HEK293 (cell line): ENCODE measurements at regions not wholly inside any gene's neighbourhood (a gene's known extent, or its start where the extent isn't known, plus 50 kb on each side); places are given as distances from the start of the nearest gene placed in this dataset.

Experiments
- CTCF ChIA-PET: fragments of 350-600 bp; formaldehyde crosslinking; extraction: SDS; loops from one replicate; lab custom pipeline; 2021; ENCODE audit warnings: antibody characterized with exemption; lab: Yijun Ruan, JAX
- POLR2A ChIA-PET: fragments of 300-600 bp; formaldehyde crosslinking; extraction: SDS; loops from one replicate; lab custom pipeline; 2020; ENCODE audit warnings: antibody characterized with exemption, inconsistent platforms; lab: Yijun Ruan, JAX
- H3K27ac ChIP-seq: fragments of 200-500 bp; sonication (Bioruptor generic); 2 replicates; pipeline ENCODE4 v1.5.1; 2014; ENCODE audit warnings: low read depth, low read length, control low read depth, inconsistent platforms; ENCODE audit errors: extremely low read depth
- H3K36me3 ChIP-seq, 2 experiments: fragments of 200-500 bp in 1 of 2; sonication (Bioruptor generic) in 1 of 2; 1 replicate in 1 of 2; 2 replicates in 1 of 2; pipeline ENCODE4 v1.5.1; 2014 to 2017; ENCODE audit warnings: inconsistent platforms in 2 of 2, low read length in 2 of 2; ENCODE audit not compliant: control insufficient read depth in 2 of 2, insufficient read depth in 1 of 2
- H3K4me1 ChIP-seq: fragments of 200-500 bp; sonication (Bioruptor generic); 2 replicates; pipeline ENCODE4 v1.5.1; 2014; ENCODE audit warnings: mild to moderate bottlenecking, low read length, inconsistent platforms; ENCODE audit not compliant: control insufficient read depth, insufficient read depth
- H3K4me3 ChIP-seq: 2 replicates; pipeline ENCODE4 v1.5.1; 2011; ENCODE audit warnings: low read depth, mild to moderate bottlenecking, control low read depth, low read length, moderate library complexity
- H3K9me3 ChIP-seq: fragments of 200-500 bp; sonication (Bioruptor generic); 2 replicates; pipeline ENCODE4 v1.5.1; 2014; ENCODE audit warnings: low read depth, low read length, inconsistent platforms; ENCODE audit not compliant: control insufficient read depth, insufficient read depth
- HOXD13 ChIP-seq: sonication (generic); formaldehyde crosslinking; IDR thresholded peaks from 2 replicates; pipeline ENCODE4 v1.8.0; 2022; ENCODE audit warnings: missing genetic modification reagents, borderline replicate concordance
- KLF1 ChIP-seq: fragments of 450-650 bp; formaldehyde crosslinking; IDR thresholded peaks from 2 replicates; pipeline ENCODE4 v1.5.1; 2016; ENCODE audit warnings: missing biosample characterization, missing genetic modification characterization
- SCRT1 ChIP-seq: fragments of 450-650 bp; formaldehyde crosslinking; IDR thresholded peaks from 2 replicates; pipeline ENCODE4 v1.5.1; 2016; ENCODE audit warnings: missing biosample characterization, missing genetic modification characterization, borderline replicate concordance
- TCF7L2 ChIP-seq: IDR thresholded peaks from 2 replicates; pipeline ENCODE4 v1.6.1; 2011; ENCODE audit warnings: low read depth, mild to moderate bottlenecking, inconsistent platforms, low read length, moderate library complexity, borderline replicate concordance
- TRIM28 ChIP-seq: IDR thresholded peaks from 2 replicates; pipeline ENCODE4 v1.6.1; 2011; ENCODE audit warnings: low read length, control low read depth, borderline replicate concordance
- ZBTB21 ChIP-seq: fragments of 450-650 bp; formaldehyde crosslinking; IDR thresholded peaks from 2 replicates; pipeline ENCODE4 v1.5.1; 2017; ENCODE audit warnings: missing biosample characterization, missing genetic modification characterization
- ZNF174 ChIP-seq: fragments of 450-650 bp; formaldehyde crosslinking; IDR thresholded peaks from 2 replicates; pipeline ENCODE4 v1.5.0; 2017; ENCODE audit warnings: missing biosample characterization, mild to moderate bottlenecking, missing genetic modification characterization
- ZNF2 ChIP-seq: fragments of 450-650 bp; formaldehyde crosslinking; IDR thresholded peaks from 2 replicates; pipeline ENCODE4 v1.5.1; 2016; ENCODE audit warnings: missing biosample characterization, missing genetic modification characterization
- ZNF302 ChIP-seq: fragments of 450-650 bp; formaldehyde crosslinking; IDR thresholded peaks from 2 replicates; pipeline ENCODE4 v1.5.1; 2016; ENCODE audit warnings: missing biosample characterization, missing genetic modification characterization, low read depth
- ZNF521 ChIP-seq: fragments of 450-650 bp; formaldehyde crosslinking; IDR thresholded peaks from 2 replicates; pipeline ENCODE4 v1.5.1; 2017; ENCODE audit warnings: missing biosample characterization, mild to moderate bottlenecking, missing genetic modification characterization
- ZNF529 ChIP-seq: fragments of 450-650 bp; formaldehyde crosslinking; IDR thresholded peaks from 2 replicates; pipeline ENCODE4 v1.5.1; 2017; ENCODE audit warnings: missing genetic modification characterization, missing biosample characterization; ENCODE audit not compliant: insufficient replicate concordance
- ZNF555 ChIP-seq: fragments of 450-650 bp; formaldehyde crosslinking; conservative IDR thresholded peaks from 2 replicates; pipeline ENCODE4 v1.5.1; 2017; ENCODE audit warnings: missing biosample characterization, mild to moderate bottlenecking, missing genetic modification characterization, inconsistent platforms
- ZNF670 ChIP-seq: fragments of 450-650 bp; formaldehyde crosslinking; IDR thresholded peaks from 2 replicates; pipeline ENCODE4 v1.5.1; 2016; ENCODE audit warnings: missing biosample characterization, missing genetic modification characterization, low read depth
- ZNF830 ChIP-seq: fragments of 450-650 bp; IDR thresholded peaks from 2 replicates; pipeline ENCODE4 v1.5.0; 2018; ENCODE audit warnings: missing biosample characterization, missing genetic modification characterization, low read depth, mild to moderate bottlenecking, moderate library complexity
- ZSCAN16 ChIP-seq: fragments of 450-650 bp; formaldehyde crosslinking; IDR thresholded peaks from 2 replicates; pipeline ENCODE4 v1.5.1; 2016; ENCODE audit warnings: missing biosample characterization, missing genetic modification characterization
- TF ChIP-seq, protein P1 (sequence below): fragments of 450-650 bp; formaldehyde crosslinking; IDR thresholded peaks from 2 replicates; pipeline ENCODE4 v1.5.1; 2017; ENCODE audit warnings: missing biosample characterization, missing genetic modification characterization
- TF ChIP-seq, protein P2 (sequence below): fragments of 450-650 bp; IDR thresholded peaks from 2 replicates; pipeline ENCODE4 v1.5.1; 2018; ENCODE audit warnings: missing biosample characterization, missing genetic modification characterization
- TF ChIP-seq, protein P3 (sequence below): fragments of 450-650 bp; formaldehyde crosslinking; IDR thresholded peaks from 2 replicates; pipeline ENCODE4 v1.5.1; 2016; ENCODE audit warnings: missing biosample characterization, missing genetic modification characterization
- TF ChIP-seq, protein P4 (sequence below): fragments of 450-650 bp; formaldehyde crosslinking; IDR thresholded peaks from 2 replicates; pipeline ENCODE4 v1.5.1; 2016; ENCODE audit warnings: missing biosample characterization, missing genetic modification characterization
- TF ChIP-seq, protein P5 (sequence below): fragments of 450-650 bp; formaldehyde crosslinking; IDR thresholded peaks from 2 replicates; pipeline ENCODE4 v1.5.1; 2017; ENCODE audit warnings: missing biosample characterization, missing genetic modification characterization

DNA sequence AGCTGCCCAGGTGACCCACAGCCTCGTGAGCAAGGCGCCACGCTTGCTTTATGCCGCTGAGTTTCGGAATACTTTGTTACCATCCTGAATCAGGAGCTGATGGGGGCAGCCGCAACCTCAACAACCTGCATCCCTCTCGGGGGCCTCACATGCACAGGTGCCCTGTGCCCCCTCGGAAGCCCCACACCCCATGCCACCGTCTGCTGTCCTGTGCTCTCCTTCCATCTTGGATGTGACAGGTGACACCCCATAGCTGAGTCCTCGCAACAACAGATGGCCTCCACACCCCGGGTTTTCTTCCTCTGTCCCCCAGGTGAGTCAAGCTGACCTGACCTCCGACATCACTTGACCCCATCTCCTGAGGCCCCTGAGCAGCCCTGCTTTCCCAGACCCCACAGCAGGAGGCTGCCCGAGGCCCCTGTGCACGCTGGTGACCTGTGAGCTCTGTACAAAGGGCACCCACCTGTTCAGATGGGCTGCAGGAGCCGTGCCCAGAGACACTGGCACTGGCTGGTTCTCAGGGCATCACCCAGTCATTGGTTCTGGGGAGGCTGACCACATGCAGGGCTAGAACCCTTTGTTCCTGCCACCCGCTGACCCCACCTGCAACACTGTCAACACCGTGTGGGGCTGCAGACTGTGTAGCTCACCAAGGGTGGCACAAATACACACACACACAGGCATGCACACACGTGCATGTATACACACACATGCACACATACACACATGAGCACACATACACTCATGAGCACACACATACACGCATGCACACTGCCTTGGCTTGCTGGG is 57.7 kb downstream of the RMI2 start:
- Histone ChIP-seq H3K4me3 (no peak overlapping the region), H3K36me3 (no peaks in the 10 kb centered on the region), H3K9me3 (no peaks in the 10 kb centered on the region), H3K27ac (no peak overlapping the region), H3K4me1 (no peaks in the 10 kb centered on the region)
- ChIA-PET POLR2A (no interaction called here), CTCF (interaction anchor here (1.3 to 1.5 kb wide), 3 partner anchors 129 to 449 kb away, joined by 5 to 6 read pairs (median 6); no protein-coding TSS in a partner anchor)
- TF ChIP-seq, protein P1, sequence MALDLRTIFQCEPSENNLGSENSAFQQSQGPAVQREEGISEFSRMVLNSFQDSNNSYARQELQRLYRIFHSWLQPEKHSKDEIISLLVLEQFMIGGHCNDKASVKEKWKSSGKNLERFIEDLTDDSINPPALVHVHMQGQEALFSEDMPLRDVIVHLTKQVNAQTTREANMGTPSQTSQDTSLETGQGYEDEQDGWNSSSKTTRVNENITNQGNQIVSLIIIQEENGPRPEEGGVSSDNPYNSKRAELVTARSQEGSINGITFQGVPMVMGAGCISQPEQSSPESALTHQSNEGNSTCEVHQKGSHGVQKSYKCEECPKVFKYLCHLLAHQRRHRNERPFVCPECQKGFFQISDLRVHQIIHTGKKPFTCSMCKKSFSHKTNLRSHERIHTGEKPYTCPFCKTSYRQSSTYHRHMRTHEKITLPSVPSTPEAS (tag by site-specific recombination) = peak; percentile 93
- TF ChIP-seq KLF1 (tag by site-specific recombination) = no peak
- TF ChIP-seq ZNF2 (tag by site-specific recombination) = no peak
- TF ChIP-seq HOXD13 (CRISPR knock-in tag) = no peak
- TF ChIP-seq ZNF521 (tag by site-specific recombination) = no peak

DNA sequence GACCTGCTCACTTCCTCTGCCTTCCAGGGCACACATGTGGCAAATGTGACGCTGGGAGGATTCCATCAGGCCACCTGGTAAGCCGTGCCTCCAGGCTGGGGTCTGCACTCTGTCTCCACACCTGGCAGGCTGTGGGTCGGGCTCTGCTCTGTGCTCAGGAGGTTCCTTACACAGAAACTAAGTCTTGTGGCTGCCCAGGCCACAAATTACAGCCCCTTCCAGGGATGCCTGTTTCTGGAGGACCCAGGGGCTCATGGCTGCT is 58.2 kb downstream of the RMI2 start:
- no peak overlapping the region for H3K4me3 ChIP-seq
- H3K9me3 ChIP-seq = no peaks in the 10 kb centered on the region
- CTCF ChIA-PET = interaction anchor here (0.7 to 2.3 kb wide), 3 partner anchors 256 to 449 kb away, joined by 5 to 7 read pairs (median 6); no protein-coding TSS in a partner anchor
- H3K4me1 ChIP-seq = no peaks in the 10 kb centered on the region
- TF ChIP-seq ZBTB21 (tag by site-specific recombination) (no peak), ZSCAN16 (tag by site-specific recombination) (no peak), ZNF174 (no peak), ZNF670 (tag by site-specific recombination) (no peak), ZNF521 (tag by site-specific recombination) (no peak), TRIM28 (no peak), SCRT1 (no peak), ZNF830 (tag by site-specific recombination) (no peak), ZNF302 (tag by site-specific recombination) (no peak), TCF7L2 (no peak), ZNF555 (tag by site-specific recombination) (no peak), ZNF529 (tag by site-specific recombination) (no peak)
- TF ChIP-seq, protein P2, sequence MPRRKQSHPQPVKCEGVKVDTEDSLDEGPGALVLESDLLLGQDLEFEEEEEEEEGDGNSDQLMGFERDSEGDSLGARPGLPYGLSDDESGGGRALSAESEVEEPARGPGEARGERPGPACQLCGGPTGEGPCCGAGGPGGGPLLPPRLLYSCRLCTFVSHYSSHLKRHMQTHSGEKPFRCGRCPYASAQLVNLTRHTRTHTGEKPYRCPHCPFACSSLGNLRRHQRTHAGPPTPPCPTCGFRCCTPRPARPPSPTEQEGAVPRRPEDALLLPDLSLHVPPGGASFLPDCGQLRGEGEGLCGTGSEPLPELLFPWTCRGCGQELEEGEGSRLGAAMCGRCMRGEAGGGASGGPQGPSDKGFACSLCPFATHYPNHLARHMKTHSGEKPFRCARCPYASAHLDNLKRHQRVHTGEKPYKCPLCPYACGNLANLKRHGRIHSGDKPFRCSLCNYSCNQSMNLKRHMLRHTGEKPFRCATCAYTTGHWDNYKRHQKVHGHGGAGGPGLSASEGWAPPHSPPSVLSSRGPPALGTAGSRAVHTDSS (tag by site-specific recombination) = no peak
- TF ChIP-seq, protein P3, sequence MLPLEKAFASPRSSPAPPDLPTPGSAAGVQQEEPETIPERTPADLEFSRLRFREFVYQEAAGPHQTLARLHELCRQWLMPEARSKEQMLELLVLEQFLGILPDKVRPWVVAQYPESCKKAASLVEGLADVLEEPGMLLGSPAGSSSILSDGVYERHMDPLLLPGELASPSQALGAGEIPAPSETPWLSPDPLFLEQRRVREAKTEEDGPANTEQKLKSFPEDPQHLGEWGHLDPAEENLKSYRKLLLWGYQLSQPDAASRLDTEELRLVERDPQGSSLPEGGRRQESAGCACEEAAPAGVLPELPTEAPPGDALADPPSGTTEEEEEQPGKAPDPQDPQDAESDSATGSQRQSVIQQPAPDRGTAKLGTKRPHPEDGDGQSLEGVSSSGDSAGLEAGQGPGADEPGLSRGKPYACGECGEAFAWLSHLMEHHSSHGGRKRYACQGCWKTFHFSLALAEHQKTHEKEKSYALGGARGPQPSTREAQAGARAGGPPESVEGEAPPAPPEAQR (tag by site-specific recombination) = no peak
- TF ChIP-seq, protein P4, sequence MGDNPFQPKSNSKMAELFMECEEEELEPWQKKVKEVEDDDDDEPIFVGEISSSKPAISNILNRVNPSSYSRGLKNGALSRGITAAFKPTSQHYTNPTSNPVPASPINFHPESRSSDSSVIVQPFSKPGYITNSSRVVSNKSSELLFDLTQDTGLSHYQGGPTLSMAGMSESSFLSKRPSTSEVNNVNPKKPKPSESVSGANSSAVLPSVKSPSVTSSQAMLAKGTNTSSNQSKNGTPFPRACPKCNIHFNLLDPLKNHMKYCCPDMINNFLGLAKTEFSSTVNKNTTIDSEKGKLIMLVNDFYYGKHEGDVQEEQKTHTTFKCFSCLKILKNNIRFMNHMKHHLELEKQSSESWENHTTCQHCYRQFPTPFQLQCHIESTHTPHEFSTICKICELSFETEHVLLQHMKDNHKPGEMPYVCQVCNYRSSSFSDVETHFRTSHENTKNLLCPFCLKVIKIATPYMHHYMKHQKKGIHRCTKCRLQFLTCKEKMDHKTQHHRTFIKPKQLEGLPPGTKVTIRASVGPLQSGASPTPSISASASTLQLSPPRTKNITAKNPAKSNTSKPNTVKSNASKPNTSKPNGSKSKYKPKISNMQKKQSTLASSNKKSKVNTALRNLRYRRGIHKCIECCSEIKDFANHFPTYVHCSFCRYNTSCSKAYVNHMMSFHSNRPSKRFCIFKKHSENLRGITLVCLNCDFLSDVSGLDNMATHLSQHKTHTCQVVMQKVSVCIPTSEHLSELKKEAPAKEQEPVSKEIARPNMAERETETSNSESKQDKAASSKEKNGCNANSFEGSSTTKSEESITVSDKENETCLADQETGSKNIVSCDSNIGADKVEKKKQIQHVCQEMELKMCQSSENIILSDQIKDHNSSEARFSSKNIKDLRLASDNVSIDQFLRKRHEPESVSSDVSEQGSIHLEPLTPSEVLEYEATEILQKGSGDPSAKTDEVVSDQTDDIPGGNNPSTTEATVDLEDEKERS (tag by site-specific recombination) = no peak
- TF ChIP-seq, protein P5, sequence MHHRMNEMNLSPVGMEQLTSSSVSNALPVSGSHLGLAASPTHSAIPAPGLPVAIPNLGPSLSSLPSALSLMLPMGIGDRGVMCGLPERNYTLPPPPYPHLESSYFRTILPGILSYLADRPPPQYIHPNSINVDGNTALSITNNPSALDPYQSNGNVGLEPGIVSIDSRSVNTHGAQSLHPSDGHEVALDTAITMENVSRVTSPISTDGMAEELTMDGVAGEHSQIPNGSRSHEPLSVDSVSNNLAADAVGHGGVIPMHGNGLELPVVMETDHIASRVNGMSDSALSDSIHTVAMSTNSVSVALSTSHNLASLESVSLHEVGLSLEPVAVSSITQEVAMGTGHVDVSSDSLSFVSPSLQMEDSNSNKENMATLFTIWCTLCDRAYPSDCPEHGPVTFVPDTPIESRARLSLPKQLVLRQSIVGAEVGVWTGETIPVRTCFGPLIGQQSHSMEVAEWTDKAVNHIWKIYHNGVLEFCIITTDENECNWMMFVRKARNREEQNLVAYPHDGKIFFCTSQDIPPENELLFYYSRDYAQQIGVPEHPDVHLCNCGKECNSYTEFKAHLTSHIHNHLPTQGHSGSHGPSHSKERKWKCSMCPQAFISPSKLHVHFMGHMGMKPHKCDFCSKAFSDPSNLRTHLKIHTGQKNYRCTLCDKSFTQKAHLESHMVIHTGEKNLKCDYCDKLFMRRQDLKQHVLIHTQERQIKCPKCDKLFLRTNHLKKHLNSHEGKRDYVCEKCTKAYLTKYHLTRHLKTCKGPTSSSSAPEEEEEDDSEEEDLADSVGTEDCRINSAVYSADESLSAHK (tag by site-specific recombination) = no peak
- POLR2A ChIA-PET = no interaction called here
- H3K36me3 ChIP-seq = no peaks in the 10 kb centered on the region
- H3K27ac ChIP-seq = no peak overlapping the region
